ENCODE measurements at regions not wholly inside any gene's neighbourhood (a gene's known extent, or its start where the extent isn't known, plus 50 kb on each side); places are given as distances from the start of the nearest gene placed in this dataset.

GRCh38 chr6:166046226-166046625 is 121.4 kb downstream of the TBXT start:
- DNase-seq, result no peak

GRCh38 chr6:166045860-166046200 is 121.8 kb downstream of the TBXT start:
- no peak for DNase-seq

- DNase-seq, result no peak
These were observed 122.3 kb downstream of the TBXT start for GRCh38 chr6:166045173-166045859.

- no peak for DNase-seq
These were observed 126.4 kb downstream of the TBXT start for GRCh38 chr6:166041277-166041676.

GRCh38 chr6:166040292-166040691 is 127.4 kb downstream of the TBXT start:
- DNase-seq, result no peak

- no peak for DNase-seq
These were observed 131.1 kb downstream of the TBXT start for GRCh38 chr6:166036316-166037095.

GRCh38 chr6:166032366-166033200 is 135.1 kb downstream of the TBXT start:
- no peak for DNase-seq

- DNase-seq, result no peak
These were observed 136.4 kb downstream of the TBXT start for GRCh38 chr6:166031275-166031674.

GRCh38 chr6:166029506-166029905 is 138.1 kb downstream of the TBXT start:
- no peak for DNase-seq

- no peak for DNase-seq
These were observed 139.9 kb downstream of the TBXT start for GRCh38 chr6:166027761-166028160.

GRCh38 chr6:166026586-166027126 is 141.0 kb downstream of the TBXT start:
- no peak for DNase-seq

GRCh38 chr6:166025149-166025898 is 142.3 kb downstream of the TBXT start:
- DNase-seq, result no peak

GRCh38 chr6:166024252-166024651 is 143.4 kb downstream of the TBXT start:
- no peak for DNase-seq

- DNase-seq, result no peak
These were observed 144.2 kb downstream of the TBXT start for GRCh38 chr6:166023273-166023989.

GRCh38 chr6:166021429-166021828 is 146.2 kb downstream of the TBXT start:
- DNase-seq, result no peak

GRCh38 chr6:166019214-166019613 is 148.4 kb downstream of the TBXT start:
- no peak for DNase-seq

GRCh38 chr6:166017032-166017635 is 150.5 kb downstream of the TBXT start:
- DNase-seq, result no peak

- DNase-seq, result no peak
These were observed 152.7 kb downstream of the TBXT start for GRCh38 chr6:166014966-166015365.

- no peak for DNase-seq
These were observed 157.3 kb downstream of the TBXT start for GRCh38 chr6:166010136-166010960.

GRCh38 chr6:166009385-166010031 is 158.1 kb downstream of the TBXT start:
- DNase-seq, result no peak

Measured in right forelimb (tissue), 1 donor.